Rectal smooth muscle tissue (tissue), 1 donor: ENCODE measurements at regions not wholly inside any gene's neighbourhood (a gene's known extent, or its start where the extent isn't known, plus 50 kb on each side); places are given as distances from the start of the nearest gene placed in this dataset.
"Not testable (repeated sequence)": the region's sequence is repeated elsewhere in the genome, so short reads cannot be mapped to it uniquely, and the experiment has no call there.

Source experiments
- H3K27ac ChIP-seq: one replicate; pipeline ENCODE4 v1.7.0; 2013; ENCODE audit warnings: low read depth, low read length, inconsistent platforms
- H3K27me3 ChIP-seq: one replicate; pipeline ENCODE4 v1.7.0; 2013; ENCODE audit warnings: low read length; ENCODE audit not compliant: control insufficient read depth, insufficient read depth
- H3K36me3 ChIP-seq: one replicate; pipeline ENCODE4 v1.7.0; 2013; ENCODE audit warnings: low read length; ENCODE audit not compliant: control insufficient read depth, insufficient read depth
- H3K4me1 ChIP-seq: one replicate; pipeline ENCODE4 v1.7.0; 2013; ENCODE audit warnings: low read length; ENCODE audit not compliant: control insufficient read depth, insufficient read depth
- H3K4me3 ChIP-seq: one replicate; pipeline ENCODE4 v1.7.0; 2013; ENCODE audit warnings: low read length
- H3K9ac ChIP-seq: one replicate; pipeline ENCODE4 v1.7.0; 2013; ENCODE audit warnings: low read length

- no peaks in the 10 kb centered on the region for H3K4me1 ChIP-seq
- H3K27ac ChIP-seq = no peak overlapping the region
- no peaks in the 10 kb centered on the region for H3K27me3 ChIP-seq
- no peaks in the 10 kb centered on the region for H3K36me3 ChIP-seq
- no peak overlapping the region for H3K9ac ChIP-seq
- H3K4me3 ChIP-seq = no peak overlapping the region
Observed at GRCh38 chr3:159499031-159499793, 489.4 kb upstream of the IL12A start.

- Histone ChIP-seq H3K4me1 (no peaks in the 10 kb centered on the region), H3K27me3 (no peaks in the 10 kb centered on the region), H3K36me3 (no peaks in the 10 kb centered on the region), H3K27ac (no peak overlapping the region), H3K9ac (no peak overlapping the region), H3K4me3 (no peak overlapping the region)
Observed at GRCh38 chr3:159501029-159501428, 487.6 kb upstream of the IL12A start.

- no peak overlapping the region for H3K4me3 ChIP-seq
- H3K27me3 ChIP-seq = no peaks in the 10 kb centered on the region
- no peaks in the 10 kb centered on the region for H3K36me3 ChIP-seq
- H3K27ac ChIP-seq = no peak overlapping the region
- no peaks in the 10 kb centered on the region for H3K4me1 ChIP-seq
- H3K9ac ChIP-seq = no peak overlapping the region
Observed at GRCh38 chr3:159502986-159503385, 485.6 kb upstream of the IL12A start.

GRCh38 chr3:159510988-159511387 is 477.6 kb upstream of the IL12A start:
- H3K4me3 ChIP-seq, H3K4me1 ChIP-seq, H3K27me3 ChIP-seq, H3K9ac ChIP-seq, H3K27ac ChIP-seq, H3K36me3 ChIP-seq: not testable (repeated sequence)

- Histone ChIP-seq H3K4me1 (no peaks in the 10 kb centered on the region), H3K9ac (no peak overlapping the region), H3K4me3 (no peak overlapping the region), H3K27me3 (no peaks in the 10 kb centered on the region), H3K36me3 (no peaks in the 10 kb centered on the region), H3K27ac (no peak overlapping the region)
Observed at GRCh38 chr3:159513444-159513843, 475.2 kb upstream of the IL12A start.

GRCh38 chr3:159513867-159514380 is 474.7 kb upstream of the IL12A start:
- H3K4me1 ChIP-seq = no peaks in the 10 kb centered on the region
- no peaks in the 10 kb centered on the region for H3K36me3 ChIP-seq
- no peak overlapping the region for H3K27ac ChIP-seq
- no peak overlapping the region for H3K9ac ChIP-seq
- no peak overlapping the region for H3K4me3 ChIP-seq
- no peaks in the 10 kb centered on the region for H3K27me3 ChIP-seq

GRCh38 chr3:159517105-159517504 is 471.5 kb upstream of the IL12A start:
- Histone ChIP-seq H3K4me1 (no peaks in the 10 kb centered on the region), H3K36me3 (no peaks in the 10 kb centered on the region)

GRCh38 chr3:159520638-159521037 is 468.0 kb upstream of the IL12A start:
- Histone ChIP-seq H3K27ac (no peak overlapping the region), H3K36me3 (no peaks in the 10 kb centered on the region), H3K9ac (no peak overlapping the region), H3K4me1 (no peaks in the 10 kb centered on the region), H3K27me3 (no peaks in the 10 kb centered on the region), H3K4me3 (no peak overlapping the region)

More at GRCh38 chr3:159517105-159517504, 471.5 kb upstream of the IL12A start:
- no peak overlapping the region for H3K4me3 ChIP-seq
- H3K27me3 ChIP-seq = no peaks in the 10 kb centered on the region
- no peak overlapping the region for H3K9ac ChIP-seq
- H3K27ac ChIP-seq = no peak overlapping the region

- Histone ChIP-seq H3K4me1 (no peaks in the 10 kb centered on the region), H3K27ac (no peak overlapping the region), H3K4me3 (no peak overlapping the region), H3K27me3 (no peaks in the 10 kb centered on the region), H3K36me3 (no peaks in the 10 kb centered on the region), H3K9ac (no peak overlapping the region)
Observed at GRCh38 chr3:159522276-159522675, 466.4 kb upstream of the IL12A start.

- Histone ChIP-seq H3K27ac (no peak overlapping the region), H3K9ac (no peak overlapping the region)
Observed at GRCh38 chr3:159528251-159528895, 460.3 kb upstream of the IL12A start.

GRCh38 chr3:159532577-159532976 is 456.1 kb upstream of the IL12A start:
- no peaks in the 10 kb centered on the region for H3K4me1 ChIP-seq
- H3K4me3 ChIP-seq = no peak overlapping the region
- no peak overlapping the region for H3K27ac ChIP-seq
- H3K36me3 ChIP-seq = no peaks in the 10 kb centered on the region
- no peaks in the 10 kb centered on the region for H3K27me3 ChIP-seq
- no peak overlapping the region for H3K9ac ChIP-seq

More at GRCh38 chr3:159528251-159528895, 460.3 kb upstream of the IL12A start:
- H3K27me3 ChIP-seq = no peaks in the 10 kb centered on the region
- no peaks in the 10 kb centered on the region for H3K36me3 ChIP-seq
- no peak overlapping the region for H3K4me3 ChIP-seq
- H3K4me1 ChIP-seq = no peaks in the 10 kb centered on the region

GRCh38 chr3:159534496-159534895 is 454.1 kb upstream of the IL12A start:
- Histone ChIP-seq H3K27me3 (no peaks in the 10 kb centered on the region), H3K27ac (no peak overlapping the region), H3K36me3 (no peaks in the 10 kb centered on the region), H3K9ac (no peak overlapping the region), H3K4me3 (no peak overlapping the region), H3K4me1 (no peaks in the 10 kb centered on the region)

- H3K4me1 ChIP-seq = no peaks in the 10 kb centered on the region
- no peak overlapping the region for H3K27ac ChIP-seq
- H3K9ac ChIP-seq = no peak overlapping the region
- no peaks in the 10 kb centered on the region for H3K36me3 ChIP-seq
- no peak overlapping the region for H3K4me3 ChIP-seq
- H3K27me3 ChIP-seq = no peaks in the 10 kb centered on the region
Observed at GRCh38 chr3:159536876-159537275, 451.8 kb upstream of the IL12A start.
